PFSK-1 (cell line): ENCODE measurements at regions not wholly inside any gene's neighbourhood (a gene's known extent, or its start where the extent isn't known, plus 50 kb on each side); places are given as distances from the start of the nearest gene placed in this dataset.

Experiments used
- FOXP2 ChIP-seq: optimal IDR thresholded peaks from 2 replicates; pipeline ENCODE3; 2011; ENCODE audit warnings: borderline replicate concordance, control low read depth, inconsistent platforms; ENCODE audit not compliant: insufficient read depth; ENCODE audit errors: extremely low read length, extremely low read depth
- POLR2AphosphoS5 ChIP-seq: IDR thresholded peaks from 2 replicates; pipeline ENCODE4 v1.6.1; 2012; ENCODE audit warnings: low read depth, mild to moderate bottlenecking, control low read depth, low read length, moderate library complexity
- REST ChIP-seq, 2 experiments: IDR thresholded peaks; 2 replicates each; pipeline versions ENCODE4 v1.6.1 to v1.8.0; 2011 to 2012; ENCODE audit warnings: low read depth in 2 of 2, low read length in 2 of 2, control low read depth in 1 of 2, inconsistent platforms in 1 of 2, mild to moderate bottlenecking in 1 of 2, moderate library complexity in 1 of 2; ENCODE audit not compliant: insufficient read depth in 1 of 2
- SIN3A ChIP-seq: IDR thresholded peaks from 2 replicates; pipeline ENCODE4 v1.6.1; 2012; ENCODE audit warnings: mild to moderate bottlenecking, low read length, moderate library complexity, borderline replicate concordance; ENCODE audit not compliant: insufficient read depth
- TAF1 ChIP-seq: IDR thresholded peaks from 2 replicates; pipeline ENCODE4 v1.6.1; 2012; ENCODE audit warnings: low read length, control low read depth, borderline replicate concordance; ENCODE audit not compliant: insufficient read depth

DNA sequence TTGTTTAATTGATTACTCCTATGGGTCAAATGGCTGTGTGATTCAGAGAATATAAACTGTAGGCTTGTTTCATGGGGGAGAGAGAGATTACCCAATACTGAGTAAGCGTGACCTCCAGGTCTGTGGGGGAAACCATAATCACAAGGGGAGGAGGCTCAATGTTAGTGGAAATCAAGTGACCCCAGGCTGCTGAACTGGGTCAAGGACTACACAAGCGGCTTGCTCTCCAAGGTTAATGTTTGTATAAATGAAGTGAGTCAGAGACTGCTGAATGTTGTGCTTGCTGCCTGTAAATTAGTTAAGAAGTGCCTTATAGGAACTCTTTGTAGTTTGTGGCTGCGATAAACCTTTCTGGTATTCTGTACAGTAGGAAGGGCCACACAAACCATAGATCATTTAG is 479.7 kb downstream of the AACS start:
- TF ChIP-seq POLR2AphosphoS5, result no peak
- TF ChIP-seq SIN3A, result no peak
- TF ChIP-seq FOXP2, result no peak
- no peak for TF ChIP-seq TAF1
- TF ChIP-seq REST (IDR thresholded peaks at IDR 0.05; ENCODE audit: insufficient read depth in 1 of 2, low read depth in 2 of 2, low read length in 2 of 2), result no peak

DNA sequence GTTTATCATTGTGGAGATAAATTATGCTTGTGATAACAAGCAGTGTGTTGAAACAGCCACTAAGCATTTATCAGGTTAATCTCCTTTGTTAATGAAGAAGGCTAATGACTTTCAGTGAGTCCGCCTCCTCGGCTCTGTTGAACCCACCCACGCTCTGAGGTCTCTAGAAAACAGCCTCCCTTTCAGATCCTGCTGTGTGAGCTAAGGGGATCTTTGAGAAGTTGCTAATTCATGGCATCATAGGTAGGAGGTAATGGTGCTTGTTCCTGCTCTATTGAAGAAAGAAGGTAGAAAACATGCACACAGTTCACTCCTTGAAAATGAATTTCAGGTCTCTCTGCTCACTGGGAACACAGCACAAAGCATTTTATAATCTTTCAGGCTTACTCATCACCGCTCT is 483.9 kb downstream of the AACS start:
- no peak for TF ChIP-seq FOXP2
- no peak for TF ChIP-seq POLR2AphosphoS5
- no peak for TF ChIP-seq REST (IDR thresholded peaks at IDR 0.05; ENCODE audit: insufficient read depth in 1 of 2, low read depth in 2 of 2, low read length in 2 of 2)
- no peak for TF ChIP-seq SIN3A
- TF ChIP-seq TAF1, result no peak

GRCh38 chr12:125549836-125550235 is 484.6 kb downstream of the AACS start:
- TF ChIP-seq POLR2AphosphoS5, result no peak

GRCh38 chr12:125552295-125552694 is 487.1 kb downstream of the AACS start:
- TF ChIP-seq POLR2AphosphoS5 (no peak), FOXP2 (no peak), REST (IDR thresholded peaks at IDR 0.05; ENCODE audit: insufficient read depth in 1 of 2, low read depth in 2 of 2, low read length in 2 of 2) (no peak), TAF1 (no peak), SIN3A (no peak)

DNA sequence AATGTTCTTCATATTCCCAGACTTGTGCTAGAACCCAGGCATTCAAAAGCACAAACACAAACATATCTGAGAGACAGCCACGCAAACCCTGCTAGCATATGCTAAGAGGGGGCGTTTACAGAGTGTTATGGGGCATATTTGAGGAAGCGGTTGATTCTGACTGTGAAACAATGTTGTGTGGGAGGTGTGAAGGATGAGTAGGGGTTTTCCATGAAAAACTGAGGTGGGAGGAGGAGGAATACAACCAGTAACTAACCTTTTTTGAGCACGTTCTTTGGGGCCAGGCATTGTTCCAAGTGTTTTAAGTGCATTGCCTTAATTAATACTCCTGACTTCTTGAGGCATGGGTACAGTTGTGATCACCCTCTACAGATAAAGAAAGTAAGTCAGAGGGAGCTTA is 499.5 kb downstream of the AACS start:
- no peak for TF ChIP-seq REST (IDR thresholded peaks at IDR 0.05; ENCODE audit: insufficient read depth in 1 of 2, low read depth in 2 of 2, low read length in 2 of 2)
- no peak for TF ChIP-seq FOXP2
- TF ChIP-seq SIN3A, result no peak
- no peak for TF ChIP-seq TAF1
- TF ChIP-seq POLR2AphosphoS5, result no peak

- TF ChIP-seq SIN3A, result no peak
Observed at GRCh38 chr12:125567581-125567980, 502.3 kb downstream of the AACS start.
